IPS-18c (cell line): ENCODE measurements at regions not wholly inside any gene's neighbourhood (a gene's known extent, or its start where the extent isn't known, plus 50 kb on each side); places are given as distances from the start of the nearest gene placed in this dataset.
"Not testable (repeated sequence)": the region's sequence is repeated elsewhere in the genome, so short reads cannot be mapped to it uniquely, and the experiment has no call there.

Source experiments
- H3K4me3 ChIP-seq: 2 replicates; pipeline ENCODE4 v1.7.0; 2013; ENCODE audit warnings: low read depth, mild to moderate bottlenecking, low read length, moderate library complexity; ENCODE audit not compliant: insufficient read depth
- H3K9me3 ChIP-seq: one replicate; pipeline ENCODE4 v1.6.1; 2013; ENCODE audit warnings: mild to moderate bottlenecking, low read length, moderate library complexity; ENCODE audit not compliant: control insufficient read depth, insufficient read depth

DNA sequence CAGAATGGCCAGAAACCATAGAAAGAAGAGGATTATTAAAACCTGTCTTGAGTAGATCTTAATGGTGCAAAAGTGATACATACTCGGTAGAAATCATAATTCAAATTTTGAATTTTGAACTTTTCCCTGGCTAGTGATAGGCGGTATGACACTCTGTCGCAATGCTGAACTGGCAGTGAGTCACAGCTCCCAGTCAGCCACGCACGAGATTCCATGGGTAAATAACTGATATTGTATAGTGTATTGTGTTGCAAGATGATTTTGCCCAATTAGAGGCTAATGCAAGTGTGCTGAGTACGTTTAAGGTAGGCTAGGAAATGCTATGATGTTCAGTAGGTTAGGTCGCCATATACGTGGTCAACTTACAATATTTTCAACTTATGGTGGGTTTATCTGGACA, 207.0 kb downstream of the SIPA1L2 start:
- Histone ChIP-seq H3K4me3 (no peak overlapping the region), H3K9me3 (no peaks in the 10 kb centered on the region)

DNA sequence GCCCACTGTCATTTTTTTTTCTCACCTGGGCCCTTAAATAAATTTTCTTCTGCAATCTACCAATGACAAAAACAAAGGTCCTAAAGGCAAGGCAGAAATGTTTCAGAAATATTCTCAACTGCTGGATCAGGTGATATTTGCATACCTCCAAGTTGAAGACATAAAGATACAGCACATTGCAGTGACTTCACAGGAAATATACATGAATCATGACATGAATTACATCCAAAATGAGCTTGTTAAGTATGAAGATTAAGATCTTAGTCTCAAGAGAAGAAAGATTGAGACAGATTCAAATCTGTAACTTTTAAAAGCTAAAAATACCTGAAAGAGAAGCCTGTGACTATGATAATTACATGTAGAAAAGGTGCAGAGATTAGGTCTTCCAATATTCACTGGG, 207.8 kb downstream of the SIPA1L2 start:
- H3K4me3 ChIP-seq: no peak overlapping the region
- H3K9me3 ChIP-seq: no peaks in the 10 kb centered on the region

DNA sequence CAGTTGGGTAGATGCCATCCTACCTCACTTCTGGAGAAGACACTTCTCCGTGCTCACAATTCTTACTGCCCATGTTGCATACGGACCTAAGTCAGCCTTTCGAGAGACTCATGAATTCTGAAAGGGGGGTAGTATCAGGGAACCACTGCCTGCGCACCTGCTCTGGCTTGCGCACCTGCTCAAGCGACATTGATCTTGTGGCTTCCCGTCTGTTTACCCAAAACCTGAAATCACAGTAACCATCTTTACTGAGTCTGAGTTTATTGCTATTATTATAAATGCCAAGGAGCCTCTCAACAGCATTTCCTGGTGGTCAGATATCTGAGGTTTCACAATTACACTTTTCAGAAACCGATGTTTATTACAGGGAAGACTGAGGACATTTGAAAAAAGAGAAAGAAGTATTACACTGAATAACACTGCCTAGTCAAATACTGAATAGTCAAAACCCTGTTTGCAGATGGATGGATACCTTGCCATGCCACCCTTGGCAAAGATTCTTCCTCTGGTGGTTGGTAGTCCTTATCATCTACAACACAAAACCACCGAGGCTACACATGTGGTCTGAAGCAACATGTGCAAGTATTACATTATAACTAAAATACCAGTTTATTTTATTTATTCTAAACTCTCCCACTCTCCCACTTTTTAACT, 208.7 kb downstream of the SIPA1L2 start:
- Histone ChIP-seq H3K9me3 (no peaks in the 10 kb centered on the region), H3K4me3 (no peak overlapping the region)

DNA sequence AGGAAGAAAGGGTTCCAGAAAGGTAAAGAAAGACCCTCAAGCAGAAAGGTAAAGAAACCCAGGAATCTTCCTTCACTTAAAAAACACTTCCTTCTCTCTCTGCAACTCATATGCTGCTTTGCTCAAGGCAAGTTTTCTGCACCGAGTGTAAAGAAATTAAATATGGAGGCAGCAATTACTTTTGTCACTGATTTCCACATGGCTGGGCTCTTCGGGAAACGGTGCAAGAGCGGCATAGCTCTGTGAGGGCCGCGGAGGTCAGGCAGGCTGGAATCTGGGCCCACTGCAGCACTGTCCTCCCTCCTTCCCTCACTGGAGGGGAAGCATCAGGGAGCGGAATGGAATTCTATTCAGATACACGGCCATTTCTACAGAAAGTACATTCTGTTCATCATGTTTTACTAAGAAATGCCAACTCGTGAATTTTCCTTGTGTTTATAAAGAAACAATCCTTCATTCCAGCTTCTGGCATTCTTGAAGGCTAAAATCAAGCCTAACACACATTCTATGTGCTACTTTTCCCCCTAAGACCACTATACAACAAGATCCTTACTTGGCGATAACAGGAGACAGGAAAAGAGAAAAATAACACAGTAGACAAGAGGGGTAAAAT, 212.2 kb downstream of the SIPA1L2 start:
- Histone ChIP-seq H3K9me3 (no peaks in the 10 kb centered on the region), H3K4me3 (no peak overlapping the region)

DNA sequence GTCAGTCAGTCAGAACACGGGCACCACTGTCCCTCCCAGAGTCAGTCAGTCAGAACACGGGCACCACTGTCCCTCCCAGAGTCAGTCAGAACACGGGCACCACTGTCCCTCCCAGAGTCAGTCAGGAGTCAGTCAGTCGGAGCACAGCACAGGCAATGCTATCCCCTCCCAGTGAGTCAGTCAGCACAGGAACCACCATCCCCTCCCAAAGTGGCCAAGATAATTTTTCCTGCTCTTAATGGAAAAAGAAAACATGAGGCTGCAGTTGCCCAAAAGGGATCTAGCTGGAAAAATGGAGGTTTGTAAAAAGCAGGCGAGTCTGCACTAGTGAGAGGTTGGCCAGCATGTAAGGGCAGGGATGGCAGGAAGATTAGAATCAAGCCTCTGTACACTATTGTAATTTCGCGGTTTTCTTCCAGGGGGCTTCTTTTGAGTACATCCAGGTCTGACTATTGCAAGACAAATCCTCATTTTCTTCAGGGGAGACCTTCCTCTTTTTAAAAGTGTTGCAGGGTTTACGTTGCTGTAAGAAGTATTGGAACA, 213.8 kb downstream of the SIPA1L2 start:
- H3K4me3 ChIP-seq: no peak overlapping the region
- H3K9me3 ChIP-seq: no peaks in the 10 kb centered on the region

DNA sequence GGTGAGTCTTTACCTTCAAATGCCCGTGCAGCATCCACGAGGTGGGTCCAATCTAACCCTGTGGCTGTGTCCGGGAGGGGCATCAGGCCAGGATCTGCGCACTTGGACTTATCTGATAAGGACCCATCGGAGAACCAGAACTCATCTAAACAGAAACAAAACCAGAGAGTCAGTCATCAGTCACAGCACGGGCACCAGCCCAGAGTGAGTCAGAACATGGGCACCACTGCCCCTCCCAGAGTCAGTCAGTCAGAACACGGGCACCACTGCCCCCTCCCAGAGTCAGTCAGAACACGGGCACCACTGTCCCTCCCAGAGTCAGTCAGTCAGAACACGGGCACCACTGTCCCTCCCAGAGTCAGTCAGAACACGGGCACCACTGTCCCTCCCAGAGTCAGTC, 214.5 kb downstream of the SIPA1L2 start:
- H3K4me3 ChIP-seq, H3K9me3 ChIP-seq: not testable (repeated sequence)

DNA sequence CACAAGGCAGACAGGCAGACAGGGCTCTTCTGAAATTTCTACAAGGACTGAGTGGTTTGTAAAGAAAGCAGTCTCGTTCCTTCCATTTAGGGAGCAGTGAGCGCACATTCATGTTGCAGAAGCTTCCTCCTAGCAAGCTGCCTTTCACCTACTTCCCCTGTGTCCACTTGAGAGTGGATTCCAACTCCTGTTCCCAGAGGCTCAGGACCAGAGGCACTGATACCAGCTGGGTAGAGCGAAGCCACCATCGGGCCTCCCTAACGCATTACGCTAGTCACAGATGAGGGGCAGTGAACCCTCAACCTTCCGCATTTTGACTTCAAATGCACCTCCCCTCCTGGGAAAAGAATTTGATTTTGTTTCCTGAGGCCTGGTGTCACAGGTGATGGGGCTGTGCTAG, 215.8 kb downstream of the SIPA1L2 start:
- no peaks in the 10 kb centered on the region for H3K9me3 ChIP-seq
- H3K4me3 ChIP-seq: no peak overlapping the region

DNA sequence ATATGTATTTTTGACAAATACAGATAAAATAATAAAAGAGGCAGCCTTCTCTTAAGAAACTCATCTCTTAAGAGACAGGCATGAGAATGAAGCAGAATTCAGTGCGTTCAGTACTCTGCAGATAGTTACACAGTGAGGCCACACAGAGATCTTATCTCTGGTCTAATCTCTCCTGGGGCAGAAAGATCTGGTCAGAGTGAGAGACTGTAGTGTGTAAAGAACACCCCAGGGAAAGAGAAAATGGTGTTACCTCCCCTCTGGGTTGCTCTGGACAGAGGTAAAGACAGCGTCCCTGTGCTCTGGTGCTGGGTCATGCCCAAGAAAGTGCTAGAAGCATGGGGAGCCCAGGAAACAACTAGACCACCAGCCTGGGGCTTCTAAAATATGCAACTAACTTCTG, 216.3 kb downstream of the SIPA1L2 start:
- no peak overlapping the region for H3K4me3 ChIP-seq
- H3K9me3 ChIP-seq: no peaks in the 10 kb centered on the region

DNA sequence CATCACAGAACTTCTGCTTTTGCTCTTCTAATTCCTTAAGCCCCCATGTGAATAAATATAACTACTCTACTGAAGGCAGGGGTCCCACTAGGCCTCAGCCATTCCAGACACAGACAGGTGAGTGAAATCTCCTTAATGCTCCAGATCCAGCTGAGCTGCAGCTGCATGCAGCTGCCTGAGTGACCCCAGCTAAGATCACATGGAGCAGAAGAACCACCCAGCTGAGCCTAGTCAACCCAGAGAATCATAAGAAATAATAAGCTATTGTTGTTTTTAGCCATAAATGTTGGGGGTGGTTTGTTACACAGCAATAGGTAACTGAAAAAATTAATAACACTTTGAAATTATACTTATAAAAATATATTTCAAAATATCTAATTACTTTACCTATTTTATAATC, 220.3 kb downstream of the SIPA1L2 start:
- no peak overlapping the region for H3K4me3 ChIP-seq

DNA sequence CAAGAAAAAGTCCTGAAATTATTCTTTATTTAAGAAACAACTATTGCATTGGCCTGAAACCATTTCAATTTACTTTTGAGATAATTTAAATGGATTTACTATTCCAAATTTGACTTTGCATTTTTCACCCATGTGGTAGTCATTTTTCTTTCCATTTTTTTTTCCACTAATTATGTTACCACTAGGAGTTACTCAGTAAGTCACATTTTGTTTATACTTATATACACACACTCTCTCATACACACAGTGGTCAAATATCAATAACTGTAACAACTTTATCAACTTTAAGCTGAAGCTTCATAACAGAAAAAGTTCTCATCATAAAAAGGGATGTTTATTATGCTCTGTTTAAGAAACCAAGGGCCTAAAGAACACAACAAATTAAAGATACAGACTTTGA, 222.8 kb downstream of the SIPA1L2 start:
- H3K9me3 ChIP-seq: no peaks in the 10 kb centered on the region
- H3K4me3 ChIP-seq: no peak overlapping the region

More for the DNA sequence above, 220.3 kb downstream of the SIPA1L2 start:
- no peaks in the 10 kb centered on the region for H3K9me3 ChIP-seq

DNA sequence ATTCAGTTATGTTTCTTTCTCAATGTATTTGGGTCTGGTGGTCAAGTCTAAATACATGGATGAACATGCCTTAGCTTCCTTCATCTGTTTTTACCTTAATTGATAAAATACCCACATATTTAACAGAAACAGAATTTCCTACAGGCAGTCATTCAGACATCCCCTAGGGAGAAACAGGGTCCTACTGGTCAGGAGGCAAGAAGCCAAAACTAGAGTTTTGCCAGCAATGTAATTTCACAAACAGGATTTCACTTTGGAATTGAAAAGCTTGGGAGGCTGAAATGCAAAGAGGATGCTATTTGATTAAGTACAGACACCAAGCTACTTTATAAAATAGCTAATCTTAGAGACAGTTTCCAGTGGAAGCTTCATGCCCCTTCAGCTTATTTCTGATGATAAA, 224.2 kb downstream of the SIPA1L2 start:
- Histone ChIP-seq H3K9me3 (no peaks in the 10 kb centered on the region), H3K4me3 (no peak overlapping the region)

DNA sequence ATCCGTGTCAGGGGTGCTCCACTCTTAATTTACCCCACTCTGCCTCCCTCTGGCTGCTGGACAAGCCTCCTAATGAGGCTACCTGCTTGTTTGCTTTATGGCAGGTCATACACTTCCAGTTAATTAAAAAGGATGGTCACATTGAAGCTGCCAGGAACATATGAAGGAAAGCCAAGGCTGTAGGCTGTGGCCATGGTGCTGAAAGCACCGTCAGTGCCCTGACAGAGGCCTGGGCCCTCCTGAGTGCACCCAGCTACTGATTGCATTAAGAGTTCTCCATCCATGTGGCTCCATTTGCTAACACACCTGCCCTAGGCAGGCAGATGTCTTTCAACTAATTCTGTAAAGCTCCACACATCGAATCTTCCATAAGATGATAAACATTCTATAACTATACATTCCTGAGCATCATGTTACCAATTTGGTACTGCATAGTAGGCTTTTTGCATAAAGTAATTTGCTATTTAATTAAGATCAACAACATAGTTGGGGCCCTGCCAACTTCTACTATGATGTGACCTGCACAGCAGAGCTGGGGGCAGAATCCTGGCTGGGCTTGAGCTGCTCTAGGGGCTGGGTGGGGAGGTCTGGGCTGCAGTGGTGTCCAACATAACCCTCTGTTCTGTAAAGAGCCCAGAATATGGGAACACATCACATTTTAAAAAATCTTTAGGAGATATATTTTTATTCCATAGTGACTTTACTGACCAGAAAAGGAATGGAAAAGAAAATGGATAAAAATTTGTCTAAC, 224.8 kb downstream of the SIPA1L2 start:
- no peaks in the 10 kb centered on the region for H3K9me3 ChIP-seq

DNA sequence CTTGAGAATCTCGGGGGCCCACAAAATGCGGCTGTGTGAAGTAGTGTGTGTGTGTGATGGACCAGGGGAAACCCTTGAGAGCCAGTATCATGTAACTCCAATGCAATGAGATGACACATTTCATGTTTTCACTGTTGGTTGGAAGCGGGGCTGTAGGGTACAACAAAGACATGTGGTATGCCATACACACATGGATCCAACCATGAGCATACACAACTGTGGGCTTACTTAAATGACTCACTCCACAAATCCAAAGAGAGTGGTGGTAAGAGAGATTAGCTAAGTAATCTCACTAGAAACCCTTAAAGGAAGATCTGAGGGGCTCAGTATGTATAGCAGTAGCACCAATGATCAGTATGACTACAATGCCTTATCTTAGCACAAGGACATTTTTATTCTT, 225.7 kb downstream of the SIPA1L2 start:
- Histone ChIP-seq H3K4me3 (no peak overlapping the region), H3K9me3 (no peaks in the 10 kb centered on the region)

More for the DNA sequence above, 224.8 kb downstream of the SIPA1L2 start:
- no peak overlapping the region for H3K4me3 ChIP-seq

DNA sequence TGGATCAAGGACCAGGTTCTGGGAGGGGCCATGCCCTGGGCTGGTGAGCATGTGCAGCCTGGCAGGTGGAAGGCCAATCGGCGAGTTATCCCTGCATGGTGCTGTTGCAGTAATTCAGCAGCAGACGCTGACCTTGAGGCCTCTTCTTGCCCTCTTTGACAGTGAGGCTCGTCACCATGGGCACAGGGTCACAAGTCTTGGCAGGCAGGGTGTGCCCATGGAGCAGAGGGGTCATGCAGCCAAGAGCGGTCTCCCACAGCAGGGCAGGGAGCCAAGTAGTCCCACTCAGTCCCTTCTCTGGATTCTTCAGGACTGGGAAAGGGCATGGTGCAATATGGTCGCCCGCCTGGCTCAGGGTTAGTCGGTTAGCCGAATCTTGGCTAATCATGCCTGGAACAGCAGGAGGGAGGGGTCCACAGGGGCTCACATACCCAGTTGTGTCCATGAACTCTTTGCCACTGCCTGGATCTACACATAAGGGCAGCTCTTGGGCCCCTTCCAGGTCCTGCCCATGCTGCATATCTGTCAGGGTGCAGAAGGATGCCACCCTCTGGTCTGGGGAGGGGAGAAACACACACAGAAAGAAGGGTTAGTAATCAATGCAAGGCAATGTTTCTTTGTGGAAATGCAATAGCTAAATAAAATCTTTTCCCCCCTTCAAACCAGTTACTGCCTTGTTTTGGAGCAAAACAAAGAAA, 226.8 kb downstream of the SIPA1L2 start:
- H3K9me3 ChIP-seq: no peaks in the 10 kb centered on the region
- H3K4me3 ChIP-seq: no peak overlapping the region

DNA sequence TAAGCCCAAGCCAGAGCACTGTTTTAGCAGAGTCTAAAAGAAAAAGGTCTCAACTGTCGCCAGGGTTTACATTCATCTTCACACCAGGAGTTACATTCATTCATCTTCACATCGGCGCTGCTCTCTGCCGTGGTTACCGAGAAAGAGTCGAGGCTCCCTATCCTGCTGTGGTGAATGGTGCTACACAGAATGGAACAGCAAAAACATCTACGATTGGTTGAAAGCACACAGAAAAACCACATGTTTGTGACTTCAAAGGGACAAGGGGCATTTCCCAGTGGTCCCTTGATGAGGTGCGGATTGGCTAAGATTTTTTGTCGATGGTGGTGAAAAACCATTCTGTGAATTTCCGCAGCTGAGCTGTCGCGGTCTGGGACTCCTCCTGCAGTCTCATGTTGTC, 231.1 kb downstream of the SIPA1L2 start:
- H3K4me3 ChIP-seq: no peak overlapping the region
- no peaks in the 10 kb centered on the region for H3K9me3 ChIP-seq

DNA sequence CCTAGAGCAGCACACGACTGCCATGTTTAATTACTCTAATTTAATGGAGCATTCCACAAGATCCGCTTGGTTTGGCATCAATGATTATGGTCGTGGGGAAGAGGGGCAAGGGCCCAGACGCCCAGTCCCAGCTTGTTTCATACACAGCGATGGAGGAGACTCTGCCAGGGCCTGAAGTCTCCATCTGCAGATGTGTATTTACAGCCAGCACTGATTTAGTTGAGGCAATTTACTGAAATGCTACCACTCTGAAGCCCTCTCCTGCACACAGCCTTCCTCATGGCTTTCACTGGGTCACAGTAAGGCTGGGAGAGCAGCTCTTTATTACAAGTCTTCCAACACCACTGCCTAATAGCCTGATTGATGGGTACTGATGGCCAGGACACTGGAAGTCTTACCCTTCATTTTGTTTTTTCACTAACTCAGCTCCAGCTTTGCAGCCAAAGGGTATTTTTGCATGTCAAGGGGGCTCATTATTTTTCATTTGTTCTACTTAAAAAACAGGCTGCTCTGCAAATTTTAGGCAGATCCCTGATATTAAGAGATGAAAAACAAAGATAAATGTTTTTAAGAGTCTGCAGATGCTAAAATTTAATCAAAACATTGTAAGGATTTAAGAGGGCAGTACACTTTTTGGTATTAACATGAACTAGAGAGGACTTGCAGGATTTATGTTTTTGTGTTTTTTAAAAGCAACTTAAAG, 236.3 kb downstream of the SIPA1L2 start:
- H3K4me3 ChIP-seq: no peak overlapping the region
- no peaks in the 10 kb centered on the region for H3K9me3 ChIP-seq

DNA sequence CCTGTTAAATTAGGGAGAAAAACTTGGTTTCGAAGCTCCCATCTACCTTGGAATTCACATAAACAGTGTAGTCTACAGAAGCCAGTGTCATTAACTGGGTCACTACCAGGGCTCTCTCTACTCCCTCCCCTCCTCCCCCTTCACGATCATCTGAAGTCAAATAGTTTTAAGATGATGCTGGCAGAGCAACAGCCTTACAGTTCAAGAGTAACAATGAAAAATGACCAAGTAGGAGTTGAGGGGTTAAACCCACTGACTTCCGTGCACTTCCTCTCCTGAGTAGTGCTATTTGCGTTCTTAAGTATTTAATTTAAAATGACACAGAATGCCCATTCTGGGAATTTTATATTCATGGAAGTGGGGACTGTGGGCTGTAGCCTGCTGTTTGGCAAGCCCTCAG, 236.9 kb downstream of the SIPA1L2 start:
- Histone ChIP-seq H3K4me3 (no peak overlapping the region), H3K9me3 (no peaks in the 10 kb centered on the region)
